ENCODE measurements at regions not wholly inside any gene's neighbourhood (a gene's known extent, or its start where the extent isn't known, plus 50 kb on each side); places are given as distances from the start of the nearest gene placed in this dataset.

- no peaks in the 10 kb centered on the region for H3K27me3 Mint-ChIP-seq (ENCODE audit: low read depth)
- no peak overlapping the region for H3K4me3 Mint-ChIP-seq
- no peak for DNase-seq (ENCODE audit: low read depth, low spot score)
- peaks cover 3% of the 10 kb centered on the region for H3K36me3 Mint-ChIP-seq (ENCODE audit: low read depth)
- peaks cover 6% of the 10 kb centered on the region for H3K9me3 Mint-ChIP-seq
- H3K27ac Mint-ChIP-seq (ENCODE audit: unreplicated experiment): no peak overlapping the region
- H3K4me1 Mint-ChIP-seq: peaks cover 4% of the 10 kb centered on the region
- no peak for TF ChIP-seq CTCF (conservative IDR thresholded peaks at IDR 0.05)
Measured at GRCh38 chr6:19153981-19154295, 683.2 kb upstream of the ID4 start.

- H3K27me3 Mint-ChIP-seq (ENCODE audit: low read depth): no peaks in the 10 kb centered on the region
- H3K27ac Mint-ChIP-seq (ENCODE audit: unreplicated experiment): no peak overlapping the region
- no peak overlapping the region for H3K4me3 Mint-ChIP-seq
- H3K4me1 Mint-ChIP-seq: peaks cover 4% of the 10 kb centered on the region
- H3K9me3 Mint-ChIP-seq: peaks cover 6% of the 10 kb centered on the region
- peaks cover 3% of the 10 kb centered on the region for H3K36me3 Mint-ChIP-seq (ENCODE audit: low read depth)
- no peak for TF ChIP-seq CTCF (conservative IDR thresholded peaks at IDR 0.05)
- no peak for DNase-seq (ENCODE audit: low read depth, low spot score)
Measured at GRCh38 chr6:19156443-19156842, 680.7 kb upstream of the ID4 start.

GRCh38 chr6:19157486-19157885 is 679.7 kb upstream of the ID4 start:
- H3K4me1 Mint-ChIP-seq: peaks cover 4% of the 10 kb centered on the region
- no peak for TF ChIP-seq CTCF (conservative IDR thresholded peaks at IDR 0.05)
- DNase-seq (ENCODE audit: low read depth, low spot score): no peak
- H3K4me3 Mint-ChIP-seq: no peak overlapping the region
- H3K36me3 Mint-ChIP-seq (ENCODE audit: low read depth): no peaks in the 10 kb centered on the region
- no peak overlapping the region for H3K27ac Mint-ChIP-seq (ENCODE audit: unreplicated experiment)
- H3K9me3 Mint-ChIP-seq: no peaks in the 10 kb centered on the region
- no peaks in the 10 kb centered on the region for H3K27me3 Mint-ChIP-seq (ENCODE audit: low read depth)

GRCh38 chr6:19158586-19158985 is 678.6 kb upstream of the ID4 start:
- H3K27me3 Mint-ChIP-seq (ENCODE audit: low read depth): no peaks in the 10 kb centered on the region
- H3K4me3 Mint-ChIP-seq: no peak overlapping the region
- H3K4me1 Mint-ChIP-seq: peaks cover 4% of the 10 kb centered on the region
- no peak for DNase-seq (ENCODE audit: low read depth, low spot score)
- peaks cover 4% of the 10 kb centered on the region for H3K9me3 Mint-ChIP-seq
- no peak for TF ChIP-seq CTCF (conservative IDR thresholded peaks at IDR 0.05)
- no peak overlapping the region for H3K27ac Mint-ChIP-seq (ENCODE audit: unreplicated experiment)
- no peaks in the 10 kb centered on the region for H3K36me3 Mint-ChIP-seq (ENCODE audit: low read depth)

- TF ChIP-seq CTCF (conservative IDR thresholded peaks at IDR 0.05): no peak
- Mint-ChIP-seq H3K4me3 (no peak overlapping the region), H3K4me1 (peaks cover 4% of the 10 kb centered on the region), H3K36me3 (ENCODE audit: low read depth) (no peaks in the 10 kb centered on the region), H3K27ac (ENCODE audit: unreplicated experiment) (no peak overlapping the region), H3K9me3 (peaks cover 4% of the 10 kb centered on the region), H3K27me3 (ENCODE audit: low read depth) (no peaks in the 10 kb centered on the region)
- no peak for DNase-seq (ENCODE audit: low read depth, low spot score)
Measured at GRCh38 chr6:19159089-19159488, 678.1 kb upstream of the ID4 start.

GRCh38 chr6:19159561-19159960 is 677.6 kb upstream of the ID4 start:
- Mint-ChIP-seq H3K27me3 (ENCODE audit: low read depth) (no peaks in the 10 kb centered on the region), H3K9me3 (peaks cover 4% of the 10 kb centered on the region), H3K4me1 (peaks cover under 1% of the 10 kb centered on the region), H3K36me3 (ENCODE audit: low read depth) (no peaks in the 10 kb centered on the region), H3K27ac (ENCODE audit: unreplicated experiment) (no peak overlapping the region), H3K4me3 (no peak overlapping the region)
- no peak for TF ChIP-seq CTCF (conservative IDR thresholded peaks at IDR 0.05)
- DNase-seq (ENCODE audit: low read depth, low spot score): no peak

All from neural crest cell (in vitro differentiated cells).